ENCODE measurements at regions not wholly inside any gene's neighbourhood (a gene's known extent, or its start where the extent isn't known, plus 50 kb on each side); places are given as distances from the start of the nearest gene placed in this dataset.

- TF ChIP-seq CTCF (IDR thresholded peaks at IDR 0.05; ENCODE audit: extremely low read depth, missing control alignments): no peak
- no peak for DNase-seq (ENCODE audit: low spot score)
These were observed 373.4 kb downstream of the NUAK1 start for GRCh38 chr12:105765053-105766014.

- no peak for DNase-seq (ENCODE audit: low spot score)
- TF ChIP-seq CTCF (IDR thresholded peaks at IDR 0.05; ENCODE audit: extremely low read depth, missing control alignments): no peak
These were observed 372.7 kb downstream of the NUAK1 start for GRCh38 chr12:105766029-105766428.

- TF ChIP-seq CTCF (IDR thresholded peaks at IDR 0.05; ENCODE audit: extremely low read depth, missing control alignments): no peak
These were observed 369.3 kb downstream of the NUAK1 start for GRCh38 chr12:105769486-105769885.

GRCh38 chr12:105773471-105773870, 365.3 kb downstream of the NUAK1 start:
- TF ChIP-seq CTCF (IDR thresholded peaks at IDR 0.05; ENCODE audit: extremely low read depth, missing control alignments): no peak
- DNase-seq (ENCODE audit: low spot score): no peak

More at GRCh38 chr12:105769486-105769885, 369.3 kb downstream of the NUAK1 start:
- no peak for DNase-seq (ENCODE audit: low spot score)

GRCh38 chr12:105774037-105774436, 364.7 kb downstream of the NUAK1 start:
- no peak for TF ChIP-seq CTCF (IDR thresholded peaks at IDR 0.05; ENCODE audit: extremely low read depth, missing control alignments)

GRCh38 chr12:105775343-105775742, 363.4 kb downstream of the NUAK1 start:
- no peak for TF ChIP-seq CTCF (IDR thresholded peaks at IDR 0.05; ENCODE audit: extremely low read depth, missing control alignments)
- no peak for DNase-seq (ENCODE audit: low spot score)

More at GRCh38 chr12:105774037-105774436, 364.7 kb downstream of the NUAK1 start:
- no peak for DNase-seq (ENCODE audit: low spot score)

Data from GM20000 (cell line).